ENCODE measurements at regions not wholly inside any gene's neighbourhood (a gene's known extent, or its start where the extent isn't known, plus 50 kb on each side); places are given as distances from the start of the nearest gene placed in this dataset.

- no peak for DNase-seq
These were observed 78.3 kb upstream of the AOAH start for GRCh38 chr7:36802459-36803135.

- DNase-seq = no peak
These were observed 72.7 kb upstream of the AOAH start for GRCh38 chr7:36796850-36797536.

GRCh38 chr7:36795451-36796021 is 71.2 kb upstream of the AOAH start:
- no peak for DNase-seq

- DNase-seq = no peak
These were observed 70.4 kb upstream of the AOAH start for GRCh38 chr7:36794689-36795088.

- DNase-seq = no peak
These were observed 68.1 kb upstream of the AOAH start for GRCh38 chr7:36792421-36792820.

GRCh38 chr7:36790311-36790787 is 66.1 kb upstream of the AOAH start:
- DNase-seq = no peak

- no peak for DNase-seq
These were observed 64.7 kb upstream of the AOAH start for GRCh38 chr7:36788825-36789470.

GRCh38 chr7:36787933-36788378 is 63.7 kb upstream of the AOAH start:
- DNase-seq = no peak

GRCh38 chr7:36784991-36785940 is 61.0 kb upstream of the AOAH start:
- peak; percentile 65 for DNase-seq

- no peak for DNase-seq
These were observed 56.9 kb upstream of the AOAH start for GRCh38 chr7:36781011-36781738.

- no peak for DNase-seq
These were observed 53.6 kb upstream of the AOAH start for GRCh38 chr7:36777855-36778254.

- peak; percentile 43 for DNase-seq
These were observed 52.8 kb upstream of the AOAH start for GRCh38 chr7:36777062-36777461.

GRCh38 chr7:36775676-36776075 is 51.4 kb upstream of the AOAH start:
- DNase-seq = no peak

GRCh38 chr7:36775061-36775620 is 50.8 kb upstream of the AOAH start:
- no peak for DNase-seq

Measured in activated T-cell treated with anti-CD3 and anti-CD28 coated beads, Interleukin-2, amount 50 U/mL, for 1 hour (primary cell).